ENCODE measurements at regions not wholly inside any gene's neighbourhood (a gene's known extent, or its start where the extent isn't known, plus 50 kb on each side); places are given as distances from the start of the nearest gene placed in this dataset.

- H3K4me1 ChIP-seq = no peaks in the 10 kb centered on the region
- no peaks in the 10 kb centered on the region for H3K36me3 ChIP-seq
- no peak overlapping the region for H3K27ac ChIP-seq
- DNase-seq (ENCODE audit: low spot score) = no peak
- no peak overlapping the region for H3K4me3 ChIP-seq
- no peaks in the 10 kb centered on the region for H3K9me3 ChIP-seq
- no peaks in the 10 kb centered on the region for H3K27me3 ChIP-seq
- TF ChIP-seq, protein P1, sequence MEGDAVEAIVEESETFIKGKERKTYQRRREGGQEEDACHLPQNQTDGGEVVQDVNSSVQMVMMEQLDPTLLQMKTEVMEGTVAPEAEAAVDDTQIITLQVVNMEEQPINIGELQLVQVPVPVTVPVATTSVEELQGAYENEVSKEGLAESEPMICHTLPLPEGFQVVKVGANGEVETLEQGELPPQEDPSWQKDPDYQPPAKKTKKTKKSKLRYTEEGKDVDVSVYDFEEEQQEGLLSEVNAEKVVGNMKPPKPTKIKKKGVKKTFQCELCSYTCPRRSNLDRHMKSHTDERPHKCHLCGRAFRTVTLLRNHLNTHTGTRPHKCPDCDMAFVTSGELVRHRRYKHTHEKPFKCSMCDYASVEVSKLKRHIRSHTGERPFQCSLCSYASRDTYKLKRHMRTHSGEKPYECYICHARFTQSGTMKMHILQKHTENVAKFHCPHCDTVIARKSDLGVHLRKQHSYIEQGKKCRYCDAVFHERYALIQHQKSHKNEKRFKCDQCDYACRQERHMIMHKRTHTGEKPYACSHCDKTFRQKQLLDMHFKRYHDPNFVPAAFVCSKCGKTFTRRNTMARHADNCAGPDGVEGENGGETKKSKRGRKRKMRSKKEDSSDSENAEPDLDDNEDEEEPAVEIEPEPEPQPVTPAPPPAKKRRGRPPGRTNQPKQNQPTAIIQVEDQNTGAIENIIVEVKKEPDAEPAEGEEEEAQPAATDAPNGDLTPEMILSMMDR (IDR thresholded peaks at IDR 0.05) = no peak
Observed at GRCh38 chr19:16021796-16022195, 54.5 kb upstream of the TPM4 start.

- Histone ChIP-seq H3K36me3 (no peaks in the 10 kb centered on the region), H3K4me1 (no peaks in the 10 kb centered on the region), H3K27ac (no peak overlapping the region), H3K27me3 (no peaks in the 10 kb centered on the region), H3K9me3 (no peaks in the 10 kb centered on the region), H3K4me3 (no peak overlapping the region)
- TF ChIP-seq, protein P1 (IDR thresholded peaks at IDR 0.05) = no peak
- no peak for DNase-seq (ENCODE audit: low spot score)
Observed at GRCh38 chr19:16022251-16022650, 54.0 kb upstream of the TPM4 start.

DNA sequence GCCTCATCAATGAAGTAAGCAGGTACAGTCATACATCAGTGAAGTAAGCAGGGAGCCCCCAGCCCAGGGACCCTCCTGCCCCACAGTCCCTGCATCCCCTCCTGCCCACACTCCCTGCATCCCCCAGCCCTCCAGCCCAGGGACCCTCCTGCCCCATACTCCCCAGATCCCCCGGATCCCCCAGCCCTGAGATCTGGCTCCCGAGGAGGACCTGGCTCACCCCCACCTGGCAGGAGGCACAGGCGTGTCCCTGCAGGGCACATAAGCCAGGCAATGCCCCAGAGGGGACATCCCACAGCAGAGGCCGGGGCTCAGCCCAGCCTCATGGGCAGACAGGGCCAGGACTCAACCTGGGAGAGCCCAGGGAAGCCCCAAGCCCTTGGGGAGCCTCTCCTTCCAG is 53.6 kb upstream of the TPM4 start:
- no peak overlapping the region for H3K4me3 ChIP-seq
- DNase-seq (ENCODE audit: low spot score) = no peak
- TF ChIP-seq, protein P1 (IDR thresholded peaks at IDR 0.05) = no peak

GRCh38 chr19:16023146-16023915 is 53.0 kb upstream of the TPM4 start:
- TF ChIP-seq, protein P1 (IDR thresholded peaks at IDR 0.05) = no peak
- Histone ChIP-seq H3K4me1 (no peaks in the 10 kb centered on the region), H3K36me3 (no peaks in the 10 kb centered on the region), H3K4me3 (no peak overlapping the region), H3K27ac (no peak overlapping the region), H3K9me3 (no peaks in the 10 kb centered on the region), H3K27me3 (no peaks in the 10 kb centered on the region)
- no peak for DNase-seq (ENCODE audit: low spot score)

More for the DNA sequence above, 53.6 kb upstream of the TPM4 start:
- H3K9me3 ChIP-seq = no peaks in the 10 kb centered on the region
- H3K4me1 ChIP-seq = no peaks in the 10 kb centered on the region
- H3K27me3 ChIP-seq = no peaks in the 10 kb centered on the region
- H3K36me3 ChIP-seq = no peaks in the 10 kb centered on the region
- no peak overlapping the region for H3K27ac ChIP-seq

GRCh38 chr19:16024266-16025107 is 51.8 kb upstream of the TPM4 start:
- no peak for DNase-seq (ENCODE audit: low spot score)

More at GRCh38 chr19:16024266-16025107, 51.8 kb upstream of the TPM4 start:
- H3K27ac ChIP-seq = no peak overlapping the region
- TF ChIP-seq, protein P1 (IDR thresholded peaks at IDR 0.05) = no peak
- H3K4me1 ChIP-seq = no peaks in the 10 kb centered on the region
- no peaks in the 10 kb centered on the region for H3K9me3 ChIP-seq
- H3K27me3 ChIP-seq = no peaks in the 10 kb centered on the region
- no peak overlapping the region for H3K4me3 ChIP-seq
- H3K36me3 ChIP-seq = no peaks in the 10 kb centered on the region

All from right atrium auricular region (tissue), 2 donors.